ENCODE measurements at regions not wholly inside any gene's neighbourhood (a gene's known extent, or its start where the extent isn't known, plus 50 kb on each side); places are given as distances from the start of the nearest gene placed in this dataset.

- H4K20me1 ChIP-seq (ENCODE audit: insufficient read depth, low read length), result no peaks in the 10 kb centered on the region
- no peak overlapping the region for H3K4me3 ChIP-seq (ENCODE audit: insufficient read depth, low read length)
- no peak for DNase-seq (ENCODE audit: insufficient read length, low spot score, missing footprints)
- no peaks in the 10 kb centered on the region for H3K9me3 ChIP-seq (ENCODE audit: low read depth, low read length)
- H3K4me2 ChIP-seq (ENCODE audit: insufficient read depth, low read length), result no peak overlapping the region
- H2AFZ ChIP-seq (ENCODE audit: low read length), result no peak overlapping the region
- H3K4me1 ChIP-seq (ENCODE audit: insufficient read depth, low read length), result no peaks in the 10 kb centered on the region
- H3K36me3 ChIP-seq (ENCODE audit: insufficient read depth, low read length), result no peaks in the 10 kb centered on the region
- no peak for TF ChIP-seq CTCF (IDR thresholded peaks at IDR 0.05; ENCODE audit: extremely low read depth, low read depth, low read length)
- no peak overlapping the region for H3K27ac ChIP-seq (ENCODE audit: low read depth, low read length)
- peaks cover 10% of the 10 kb centered on the region for H3K27me3 ChIP-seq (ENCODE audit: insufficient read depth, low read length)
- H3K79me2 ChIP-seq (ENCODE audit: insufficient read depth, low read length), result no peaks in the 10 kb centered on the region
Measured at GRCh38 chr2:100673691-100674485, 111.1 kb downstream of the PDCL3 start.

GRCh38 chr2:100674666-100675065 is 111.9 kb downstream of the PDCL3 start:
- Histone ChIP-seq H3K36me3 (ENCODE audit: insufficient read depth, low read length) (no peaks in the 10 kb centered on the region), H3K79me2 (ENCODE audit: insufficient read depth, low read length) (no peaks in the 10 kb centered on the region), H3K4me3 (ENCODE audit: insufficient read depth, low read length) (no peak overlapping the region), H2AFZ (ENCODE audit: low read length) (no peak overlapping the region), H3K4me1 (ENCODE audit: insufficient read depth, low read length) (no peaks in the 10 kb centered on the region), H3K27me3 (ENCODE audit: insufficient read depth, low read length) (peaks cover 6% of the 10 kb centered on the region), H3K27ac (ENCODE audit: low read depth, low read length) (no peak overlapping the region), H4K20me1 (ENCODE audit: insufficient read depth, low read length) (no peaks in the 10 kb centered on the region), H3K9me3 (ENCODE audit: low read depth, low read length) (no peaks in the 10 kb centered on the region), H3K4me2 (ENCODE audit: insufficient read depth, low read length) (no peak overlapping the region)
- TF ChIP-seq CTCF (IDR thresholded peaks at IDR 0.05; ENCODE audit: extremely low read depth, low read depth, low read length), result no peak
- DNase-seq (ENCODE audit: insufficient read length, low spot score, missing footprints), result no peak

GRCh38 chr2:100675373-100675772 is 112.6 kb downstream of the PDCL3 start:
- H3K36me3 ChIP-seq (ENCODE audit: insufficient read depth, low read length), result no peaks in the 10 kb centered on the region
- H3K4me1 ChIP-seq (ENCODE audit: insufficient read depth, low read length), result no peaks in the 10 kb centered on the region
- H3K27me3 ChIP-seq (ENCODE audit: insufficient read depth, low read length), result no peaks in the 10 kb centered on the region
- H2AFZ ChIP-seq (ENCODE audit: low read length), result no peak overlapping the region
- no peaks in the 10 kb centered on the region for H3K9me3 ChIP-seq (ENCODE audit: low read depth, low read length)
- H3K27ac ChIP-seq (ENCODE audit: low read depth, low read length), result no peak overlapping the region
- H3K79me2 ChIP-seq (ENCODE audit: insufficient read depth, low read length), result no peaks in the 10 kb centered on the region
- H3K4me3 ChIP-seq (ENCODE audit: insufficient read depth, low read length), result no peak overlapping the region
- H4K20me1 ChIP-seq (ENCODE audit: insufficient read depth, low read length), result no peaks in the 10 kb centered on the region
- no peak overlapping the region for H3K4me2 ChIP-seq (ENCODE audit: insufficient read depth, low read length)
- TF ChIP-seq CTCF (IDR thresholded peaks at IDR 0.05; ENCODE audit: extremely low read depth, low read depth, low read length), result no peak
- no peak for DNase-seq (ENCODE audit: insufficient read length, low spot score, missing footprints)

- no peak overlapping the region for H3K4me2 ChIP-seq (ENCODE audit: insufficient read depth, low read length)
- no peak overlapping the region for H3K4me3 ChIP-seq (ENCODE audit: insufficient read depth, low read length)
- H4K20me1 ChIP-seq (ENCODE audit: insufficient read depth, low read length), result no peaks in the 10 kb centered on the region
- no peaks in the 10 kb centered on the region for H3K4me1 ChIP-seq (ENCODE audit: insufficient read depth, low read length)
- DNase-seq (ENCODE audit: insufficient read length, low spot score, missing footprints), result no peak
- H3K79me2 ChIP-seq (ENCODE audit: insufficient read depth, low read length), result no peaks in the 10 kb centered on the region
- no peaks in the 10 kb centered on the region for H3K36me3 ChIP-seq (ENCODE audit: insufficient read depth, low read length)
- no peaks in the 10 kb centered on the region for H3K9me3 ChIP-seq (ENCODE audit: low read depth, low read length)
- no peak overlapping the region for H2AFZ ChIP-seq (ENCODE audit: low read length)
- TF ChIP-seq CTCF (IDR thresholded peaks at IDR 0.05; ENCODE audit: extremely low read depth, low read depth, low read length), result no peak
- H3K27ac ChIP-seq (ENCODE audit: low read depth, low read length), result no peak overlapping the region
- H3K27me3 ChIP-seq (ENCODE audit: insufficient read depth, low read length), result no peaks in the 10 kb centered on the region
Measured at GRCh38 chr2:100675855-100676254, 113.1 kb downstream of the PDCL3 start.

All from osteoblast (primary cell).